Caco-2 (cell line): ENCODE measurements at regions not wholly inside any gene's neighbourhood (a gene's known extent, or its start where the extent isn't known, plus 50 kb on each side); places are given as distances from the start of the nearest gene placed in this dataset.

ENCODE experiments used
- BruUV-seq: library from RNA; stranded (reverse); fragments of 400-500 nt; replicated peaks from 2 replicates; lab custom pipeline; 2021; lab: Mats Ljungman, UMichigan
- CTCF ChIA-PET: fragments of 300-600 bp; sonication (Branson Sonifier 250); formaldehyde crosslinking; loops from one replicate; lab custom pipeline; 2022; ENCODE audit warnings: antibody characterized with exemption; lab: Charles Lee
- POLR2A ChIA-PET: fragments of 300-600 bp; sonication (Branson Sonifier 250); formaldehyde crosslinking; loops from one replicate; lab custom pipeline; 2022; ENCODE audit warnings: antibody characterized with exemption; lab: Charles Lee
- DNase-seq, 2 experiments: peaks; one replicate each; pipeline versions ENCODE4 v3.0.0 to v3.0.0-alpha.2; 2020 to 2022
- H3K27me3 ChIP-seq: replicated peaks from 2 replicates; pipeline ENCODE4 v1.6.0; 2011; ENCODE audit warnings: low read length; ENCODE audit not compliant: control insufficient read depth, insufficient read depth
- H3K36me3 ChIP-seq: 2 replicates; pipeline ENCODE4 v1.5.1; 2011; ENCODE audit warnings: low read length; ENCODE audit not compliant: control insufficient read depth, insufficient read depth
- H3K4me1 ChIP-seq: fragments of 250-450 bp; sonication (Bioruptor Pico); 2 replicates; pipeline ENCODE4 v1.5.1; 2020; ENCODE audit warnings: mild to moderate bottlenecking
- H3K4me3 ChIP-seq: 2 replicates; pipeline ENCODE4 v1.5.1; 2011; ENCODE audit warnings: low read depth, mild to moderate bottlenecking, control low read depth, low read length
- H3K9me3 ChIP-seq: fragments of 250-450 bp; sonication (Bioruptor Pico); 2 replicates; pipeline ENCODE4 v1.5.1; 2020; ENCODE audit warnings: mild to moderate bottlenecking, moderate library complexity
- H3K27ac Mint-ChIP-seq: one replicate; pipeline ENCODE4 v1.8.0; 2022; ENCODE audit warnings: mixed read lengths; ENCODE audit not compliant: unreplicated experiment
- H3K27me3 Mint-ChIP-seq: one replicate; pipeline ENCODE4 v1.8.0; 2022; ENCODE audit warnings: mixed read lengths; ENCODE audit not compliant: insufficient read depth, unreplicated experiment
- H3K36me3 Mint-ChIP-seq: one replicate; pipeline ENCODE4 v1.8.0; 2022; ENCODE audit warnings: mild to moderate bottlenecking, mixed read lengths; ENCODE audit not compliant: insufficient read depth, unreplicated experiment
- H3K4me1 Mint-ChIP-seq: one replicate; pipeline ENCODE4 v1.8.0; 2022; ENCODE audit warnings: low read depth, mixed read lengths; ENCODE audit not compliant: unreplicated experiment
- H3K4me3 Mint-ChIP-seq: one replicate; pipeline ENCODE4 v1.8.0; 2022; ENCODE audit warnings: mild to moderate bottlenecking, moderate library complexity, mixed read lengths; ENCODE audit not compliant: unreplicated experiment
- H3K9me3 Mint-ChIP-seq: one replicate; pipeline ENCODE4 v1.8.0; 2022; ENCODE audit warnings: mixed read lengths; ENCODE audit not compliant: unreplicated experiment
- CTCF ChIP-seq, 2 experiments: fragments of 200-600 bp in 1 of 2; IDR thresholded peaks; 1 replicate in 1 of 2; 2 replicates in 1 of 2; pipeline versions ENCODE4 v1.5.1 to v1.8.0; 2011 to 2022; ENCODE audit warnings: antibody characterized with exemption in 1 of 2, control low read depth in 1 of 2, inconsistent platforms in 1 of 2, low read depth in 1 of 2, low read length in 1 of 2, mild to moderate bottlenecking in 1 of 2, moderate library complexity in 1 of 2; ENCODE audit not compliant: insufficient read depth in 1 of 2, severe bottlenecking in 1 of 2, unreplicated experiment in 1 of 2
- intact Hi-C: fragments of 100-400 bp; cut with micrococcal nuclease; formaldehyde crosslinking; loops from one replicate; pipeline ENCODE4 v1.10.0; 2022; ENCODE audit not compliant: unreplicated experiment

GRCh38 chr13:104288496-104288895 is 1222.3 kb upstream of the SLC10A2 start:
- no peaks in the 10 kb centered on the region for H3K4me1 ChIP-seq
- BruUV-seq = no TSS peak
- H3K9me3 ChIP-seq = no peaks in the 10 kb centered on the region
- intact Hi-C loops = no loop called here
- peaks cover 3% of the 10 kb centered on the region for H3K27me3 Mint-ChIP-seq
- H3K4me3 Mint-ChIP-seq = no peak overlapping the region
- ChIA-PET POLR2A (no interaction called here), CTCF (no interaction called here)
- no peaks in the 10 kb centered on the region for H3K9me3 Mint-ChIP-seq
- H3K36me3 Mint-ChIP-seq = no peaks in the 10 kb centered on the region
- no peak overlapping the region for H3K27ac Mint-ChIP-seq
- no peak for DNase-seq
- no peak overlapping the region for H3K4me3 ChIP-seq
- H3K4me1 Mint-ChIP-seq = no peaks in the 10 kb centered on the region
- no peak for TF ChIP-seq CTCF (IDR thresholded peaks at IDR 0.05; ENCODE audit: insufficient read depth in 1 of 2, low read depth in 1 of 2, low read length in 1 of 2, severe bottlenecking in 1 of 2, unreplicated experiment in 1 of 2)
- no peaks in the 10 kb centered on the region for H3K36me3 ChIP-seq
- no peaks in the 10 kb centered on the region for H3K27me3 ChIP-seq

GRCh38 chr13:104286566-104287290 is 1220.5 kb upstream of the SLC10A2 start:
- Histone ChIP-seq H3K27me3 (no peaks in the 10 kb centered on the region), H3K4me1 (no peaks in the 10 kb centered on the region), H3K9me3 (no peaks in the 10 kb centered on the region), H3K36me3 (no peaks in the 10 kb centered on the region), H3K4me3 (no peak overlapping the region)
- intact Hi-C loops = no loop called here
- BruUV-seq = no TSS peak
- ChIA-PET POLR2A (no interaction called here), CTCF (no interaction called here)
- no peak for TF ChIP-seq CTCF (IDR thresholded peaks at IDR 0.05; ENCODE audit: insufficient read depth in 1 of 2, low read depth in 1 of 2, low read length in 1 of 2, severe bottlenecking in 1 of 2, unreplicated experiment in 1 of 2)
- Mint-ChIP-seq H3K9me3 (no peaks in the 10 kb centered on the region), H3K27ac (no peak overlapping the region), H3K4me3 (no peak overlapping the region), H3K4me1 (no peaks in the 10 kb centered on the region), H3K36me3 (no peaks in the 10 kb centered on the region), H3K27me3 (no peaks in the 10 kb centered on the region)
- no peak for DNase-seq

GRCh38 chr13:104281910-104282309 is 1215.7 kb upstream of the SLC10A2 start:
- Histone ChIP-seq H3K9me3 (no peaks in the 10 kb centered on the region; the same call in 1 of the 2 replicates), H3K4me1 (no peaks in the 10 kb centered on the region), H3K36me3 (no peaks in the 10 kb centered on the region), H3K27me3 (no peaks in the 10 kb centered on the region), H3K4me3 (no peak overlapping the region)
- H3K9me3 Mint-ChIP-seq = no peaks in the 10 kb centered on the region
- no peak overlapping the region for H3K4me3 Mint-ChIP-seq
- H3K27me3 Mint-ChIP-seq = no peaks in the 10 kb centered on the region
- ChIA-PET POLR2A (no interaction called here), CTCF (no interaction called here)
- H3K36me3 Mint-ChIP-seq = no peaks in the 10 kb centered on the region
- DNase-seq = no peak
- BruUV-seq = no TSS peak
- no peak for TF ChIP-seq CTCF (IDR thresholded peaks at IDR 0.05; ENCODE audit: insufficient read depth in 1 of 2, low read depth in 1 of 2, low read length in 1 of 2, severe bottlenecking in 1 of 2, unreplicated experiment in 1 of 2)
- H3K4me1 Mint-ChIP-seq = no peaks in the 10 kb centered on the region
- intact Hi-C loops = no loop called here
- no peak overlapping the region for H3K27ac Mint-ChIP-seq
